ENCODE measurements at regions not wholly inside any gene's neighbourhood (a gene's known extent, or its start where the extent isn't known, plus 50 kb on each side); places are given as distances from the start of the nearest gene placed in this dataset.

DNA sequence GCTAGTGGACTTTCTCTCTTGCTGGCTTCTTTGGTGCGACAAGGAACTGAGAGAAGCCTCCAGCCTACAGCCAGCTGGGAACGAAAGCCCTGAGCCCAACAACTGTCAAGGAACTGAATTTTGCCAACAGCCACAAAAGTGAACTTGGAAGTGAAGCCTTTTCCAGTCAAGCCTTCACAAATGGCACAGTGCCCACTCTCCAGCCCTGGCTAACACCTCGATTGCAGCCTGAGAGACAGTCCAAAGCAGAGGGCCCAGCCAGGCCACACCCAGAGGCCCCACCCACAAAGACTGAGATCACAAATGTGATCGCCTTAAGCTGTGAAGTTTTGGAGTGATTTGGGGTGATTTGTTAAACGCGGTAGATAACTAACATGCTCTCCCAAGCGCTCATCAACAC lies 244.6 kb upstream of the SDK2 start:
- DNase-seq (ENCODE audit: insufficient read length, low spot score) (no peak), FAIRE-seq (no peak)
- TF ChIP-seq POLR2A (IDR thresholded peaks at IDR 0.05; ENCODE audit: low read depth, low read length) = no peak

DNA sequence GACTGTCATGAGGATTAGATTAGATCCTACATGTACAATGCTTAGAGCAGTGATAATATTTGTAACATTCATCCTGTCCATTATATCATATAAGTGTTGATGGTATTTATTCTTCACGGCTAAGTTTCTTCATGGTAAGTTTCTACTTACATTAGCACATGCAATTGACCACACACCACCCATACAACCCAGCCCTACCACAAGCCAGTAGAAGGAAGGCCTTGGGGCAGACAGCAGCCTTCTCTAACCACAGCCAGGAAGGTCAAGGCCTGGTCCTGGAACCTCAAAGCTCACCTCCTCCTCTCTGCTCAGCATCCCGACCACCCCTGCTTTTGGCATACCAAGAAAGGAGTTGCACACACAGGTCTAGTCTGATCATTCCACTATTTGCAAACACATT lies 245.2 kb upstream of the SDK2 start:
- DNase-seq (ENCODE audit: insufficient read length, low spot score) = no peak
- TF ChIP-seq POLR2A (IDR thresholded peaks at IDR 0.05; ENCODE audit: low read depth, low read length) = no peak
- FAIRE-seq = no peak

DNA sequence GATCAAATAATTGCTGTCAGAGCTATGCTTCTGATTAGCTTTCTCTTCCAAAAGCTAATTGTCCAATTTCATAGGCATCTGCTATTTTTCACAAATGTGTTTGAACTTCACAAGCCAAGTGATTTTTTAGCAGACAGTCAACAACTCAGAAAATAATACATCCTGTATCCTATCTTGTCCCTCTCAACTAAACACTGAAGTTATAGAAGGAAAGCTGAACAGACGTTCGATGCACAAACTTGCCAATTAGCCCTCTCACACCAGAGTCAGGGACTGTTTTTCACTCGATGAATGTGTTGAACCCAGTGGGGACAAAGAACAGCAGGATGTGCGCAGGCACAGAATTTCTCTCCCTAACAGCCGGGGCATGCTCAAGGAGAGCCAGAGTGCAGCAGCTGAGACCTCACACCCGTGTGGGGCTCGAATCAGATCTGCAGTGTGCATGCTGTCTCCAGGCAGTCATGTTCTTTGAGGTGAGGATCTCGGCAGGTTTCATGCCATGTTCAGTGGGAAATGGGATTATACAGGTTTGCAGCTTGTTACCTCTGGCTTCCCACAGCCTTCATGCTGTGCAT lies 246.7 kb upstream of the SDK2 start:
- DNase-seq (ENCODE audit: insufficient read length, low spot score) (no peak), FAIRE-seq (no peak)
- TF ChIP-seq POLR2A (IDR thresholded peaks at IDR 0.05; ENCODE audit: low read depth, low read length) = no peak

DNA sequence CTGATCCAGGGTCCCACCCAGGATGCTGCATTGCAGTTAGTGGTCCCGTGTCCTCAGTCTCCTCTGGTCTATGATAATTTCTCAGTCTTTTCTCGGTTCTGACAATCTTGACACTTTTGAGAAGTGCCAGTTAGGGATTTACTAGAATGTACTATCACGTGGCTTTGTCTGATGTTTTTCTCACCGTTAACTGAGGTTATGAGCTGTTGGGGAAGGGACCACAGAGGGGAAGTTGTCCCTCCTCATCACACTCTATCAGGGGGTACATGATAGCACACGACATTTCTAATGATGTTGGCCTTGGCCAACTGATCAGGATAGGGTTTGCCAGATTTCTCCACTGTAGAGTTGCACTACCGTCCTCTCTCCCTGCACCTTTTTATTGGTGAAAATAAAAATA lies 250.9 kb upstream of the SDK2 start:
- no peak for TF ChIP-seq POLR2A (IDR thresholded peaks at IDR 0.05; ENCODE audit: low read depth, low read length)
- no peak for DNase-seq (ENCODE audit: insufficient read length, low spot score)
- no peak for FAIRE-seq

DNA sequence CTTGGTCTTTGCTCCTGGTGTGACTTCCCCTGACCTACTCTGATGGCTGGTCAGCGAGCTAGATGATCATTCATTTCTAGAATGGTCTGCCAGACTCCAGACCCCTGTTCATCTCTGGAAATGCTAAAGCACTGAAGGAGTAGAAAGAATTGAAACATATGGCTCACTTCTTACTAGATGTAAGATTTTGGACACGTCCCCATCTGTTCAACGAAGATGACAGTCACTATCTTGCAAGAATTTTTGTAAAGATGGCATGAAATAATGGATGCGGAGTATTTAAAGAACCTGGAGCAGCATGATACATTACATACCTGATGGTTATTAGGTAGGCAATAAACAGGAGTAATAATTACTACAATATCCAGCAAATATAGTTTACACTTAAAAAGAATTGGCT lies 252.7 kb upstream of the SDK2 start:
- no peak for DNase-seq (ENCODE audit: insufficient read length, low spot score)
- no peak for TF ChIP-seq POLR2A (IDR thresholded peaks at IDR 0.05; ENCODE audit: low read depth, low read length)
- FAIRE-seq = no peak

DNA sequence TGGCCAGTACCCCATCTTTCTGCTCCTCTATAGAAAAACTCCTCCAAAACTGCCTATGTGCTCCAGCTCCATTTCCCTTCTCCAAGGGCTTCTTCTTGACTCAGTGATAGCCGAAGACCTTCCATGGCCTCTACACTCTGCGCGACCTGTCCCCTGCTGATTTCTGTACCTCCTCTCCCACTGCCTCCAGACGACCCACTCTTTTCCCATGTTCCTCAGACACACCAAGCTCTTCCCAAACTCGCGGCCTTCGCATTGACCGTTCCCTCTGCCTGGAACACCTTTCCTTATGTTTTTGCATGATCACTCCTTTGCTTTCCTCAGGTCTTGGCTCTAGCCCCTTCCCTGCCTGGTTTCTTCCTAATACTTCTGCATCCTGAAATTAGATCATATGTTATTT lies 255.6 kb upstream of the SDK2 start:
- TF ChIP-seq POLR2A (IDR thresholded peaks at IDR 0.05; ENCODE audit: low read depth, low read length) = no peak
- FAIRE-seq = no peak
- no peak for DNase-seq (ENCODE audit: insufficient read length, low spot score)

DNA sequence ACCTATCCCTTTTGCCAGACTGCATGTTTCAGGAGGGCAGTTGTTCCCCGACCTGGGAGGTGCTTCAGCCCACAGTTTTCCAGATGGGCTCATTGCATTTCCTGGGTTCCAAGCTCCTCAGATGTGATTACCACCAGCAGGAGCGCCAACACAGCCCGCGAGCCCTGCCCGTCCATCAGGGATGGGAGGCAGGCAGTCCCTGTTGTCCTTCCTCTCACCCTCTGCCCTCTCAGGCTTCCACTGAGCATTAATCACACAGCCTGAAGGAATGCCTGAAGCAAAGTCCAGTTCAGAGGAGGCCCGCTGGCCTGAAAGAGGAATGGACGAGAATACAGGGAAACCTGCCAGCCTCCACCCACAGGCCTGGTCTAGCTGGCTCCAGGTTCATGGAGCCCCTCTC lies 256.3 kb upstream of the SDK2 start:
- no peak for TF ChIP-seq POLR2A (IDR thresholded peaks at IDR 0.05; ENCODE audit: low read depth, low read length)
- DNase-seq (ENCODE audit: insufficient read length, low spot score) = no peak
- FAIRE-seq = no peak

DNA sequence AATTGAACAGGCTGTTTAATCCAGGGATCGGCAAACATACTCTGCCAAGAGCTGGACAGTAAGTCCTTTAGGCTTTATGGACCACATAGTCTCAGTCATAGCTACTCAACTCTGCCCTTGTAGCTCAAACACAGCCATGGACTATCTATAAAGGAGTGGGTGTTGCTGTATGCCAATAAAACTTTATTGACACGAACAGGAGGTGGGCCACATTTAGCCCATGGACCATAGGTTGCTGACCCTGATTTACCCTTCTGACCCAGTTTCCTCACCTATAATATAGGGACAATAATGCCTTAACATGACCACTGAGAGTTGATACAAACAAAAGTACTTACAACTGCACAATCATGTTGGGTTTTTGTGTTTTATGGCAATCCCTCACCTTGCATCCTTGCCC lies 257.0 kb upstream of the SDK2 start:
- DNase-seq (ENCODE audit: insufficient read length, low spot score) (no peak), FAIRE-seq (no peak)
- TF ChIP-seq POLR2A (IDR thresholded peaks at IDR 0.05; ENCODE audit: low read depth, low read length) = no peak

DNA sequence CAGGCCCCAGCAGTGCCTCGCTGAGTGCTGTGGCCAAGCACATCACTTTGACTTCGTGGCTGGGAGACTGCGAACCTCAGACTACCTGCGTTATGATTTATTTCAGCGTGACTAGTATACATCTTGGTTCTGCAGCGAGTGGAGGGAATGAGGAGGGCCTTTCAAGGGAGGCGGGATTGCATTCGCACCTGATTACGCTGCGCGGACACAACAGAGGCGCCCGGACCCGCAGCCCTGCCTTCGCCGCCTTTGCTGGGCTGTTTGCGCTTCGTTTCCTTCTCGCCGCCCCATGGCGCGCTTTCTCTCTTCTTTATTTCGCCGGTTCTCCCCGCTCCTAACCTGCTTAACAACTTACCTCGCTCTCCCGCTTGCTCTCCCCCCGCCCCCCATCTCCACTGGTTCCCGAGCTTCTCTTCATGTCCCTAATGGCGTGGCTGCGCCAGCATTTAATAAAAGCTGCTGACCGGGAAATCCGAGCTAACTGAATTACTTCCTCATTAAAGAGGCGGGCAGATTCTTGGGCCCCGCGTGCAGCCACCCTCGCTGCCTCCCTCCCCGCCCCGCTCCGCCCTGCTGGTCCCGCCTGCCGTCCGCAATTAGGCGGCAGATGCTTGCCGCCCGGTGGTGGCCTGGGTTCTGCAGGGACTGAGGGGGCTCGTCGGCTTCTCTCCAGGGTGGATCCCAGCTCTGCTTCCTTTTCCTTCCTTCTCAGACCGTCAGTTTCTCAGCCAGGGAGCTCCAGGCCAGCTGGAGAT lies 257.6 kb upstream of the SDK2 start:
- no peak for TF ChIP-seq POLR2A (IDR thresholded peaks at IDR 0.05; ENCODE audit: low read depth, low read length)
- FAIRE-seq (no peak), DNase-seq (ENCODE audit: insufficient read length, low spot score) (no peak)

DNA sequence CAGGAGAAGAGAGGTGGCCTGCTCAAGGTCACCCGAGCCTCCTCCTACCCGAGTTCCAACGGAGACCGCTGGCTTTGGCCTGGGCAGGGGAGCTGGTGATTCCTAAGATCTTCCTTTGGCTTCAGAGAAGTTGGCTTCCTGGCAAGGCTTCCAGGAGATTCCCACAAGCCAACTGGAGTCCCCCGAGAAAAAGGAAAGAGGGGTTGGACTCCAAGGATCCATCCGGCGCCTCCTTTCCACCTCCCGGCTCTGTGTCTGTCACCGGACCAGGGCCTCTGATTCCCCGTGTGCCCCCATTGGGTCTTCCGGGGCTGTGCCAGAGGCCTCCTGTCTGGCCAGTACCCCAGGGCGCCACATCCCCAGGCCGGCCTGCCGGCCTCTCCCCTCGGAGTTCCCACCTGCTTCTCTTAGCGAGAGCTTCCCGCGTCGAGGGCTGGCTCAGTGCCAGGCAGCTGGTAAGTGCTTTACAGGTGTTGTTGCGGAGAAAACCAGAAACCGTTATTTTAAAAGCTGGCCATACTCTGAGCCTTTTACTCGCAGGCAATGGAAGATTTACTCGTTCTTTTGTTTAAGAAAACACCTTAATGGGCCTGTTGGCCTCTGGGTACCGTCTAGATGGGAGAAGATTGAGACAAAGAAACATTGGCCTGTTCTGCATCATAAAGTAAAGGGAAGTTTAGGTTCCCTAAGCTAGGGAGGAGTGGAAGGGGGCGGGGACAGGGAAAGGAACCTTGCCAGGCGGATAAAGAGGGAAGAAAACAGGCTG lies 258.4 kb upstream of the SDK2 start:
- DNase-seq (ENCODE audit: insufficient read length, low spot score) (no peak), FAIRE-seq (no peak)
- TF ChIP-seq POLR2A (IDR thresholded peaks at IDR 0.05; ENCODE audit: low read depth, low read length) = no peak

DNA sequence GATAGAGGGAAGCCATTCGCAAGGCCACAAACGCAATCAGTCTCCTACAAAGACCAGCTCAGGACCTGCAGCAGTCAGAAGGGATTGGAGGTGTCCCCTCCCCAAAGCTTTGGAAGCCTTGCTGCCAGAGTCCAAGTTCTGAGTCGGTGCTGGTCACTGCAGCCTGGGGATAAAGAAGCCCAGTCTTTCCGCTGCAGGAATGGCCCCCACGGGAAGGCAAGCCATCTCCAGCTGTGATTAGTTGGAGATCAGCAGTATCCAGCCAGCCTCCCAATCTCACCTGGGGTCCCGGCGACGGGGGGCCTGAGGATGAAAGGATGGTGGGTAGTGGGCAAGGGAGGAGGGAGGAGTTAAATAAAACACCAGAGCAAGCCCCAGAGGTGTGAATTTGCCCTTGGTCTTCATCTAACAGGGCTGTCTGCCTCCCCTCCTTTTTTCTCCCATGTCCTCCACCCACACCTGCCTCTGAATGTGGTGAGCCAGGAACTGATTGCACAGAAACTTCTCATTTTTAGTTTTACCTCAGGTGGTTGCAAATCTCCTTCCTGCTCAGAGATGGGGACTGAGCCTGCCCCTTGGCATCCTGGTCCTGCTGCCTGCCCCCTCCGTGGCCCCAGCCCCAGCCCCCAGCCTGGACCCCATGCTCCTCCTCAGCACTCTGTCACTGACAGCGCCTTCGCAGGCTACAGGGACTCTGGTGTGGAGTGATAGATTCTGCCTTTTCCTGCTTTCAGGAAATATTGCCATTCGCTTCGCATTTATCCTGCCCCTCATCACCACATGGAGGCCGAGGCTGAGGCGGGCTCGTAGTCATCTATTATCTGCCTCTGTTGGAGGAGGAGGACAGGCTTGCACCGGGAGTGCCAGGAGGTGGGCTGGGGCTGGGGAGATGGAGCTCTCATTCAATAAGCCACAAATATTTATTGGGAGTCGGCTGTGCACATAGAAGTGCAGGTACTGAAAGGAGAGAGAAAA lies 262.9 kb upstream of the SDK2 start:
- no peak for FAIRE-seq
- DNase-seq (ENCODE audit: insufficient read length, low spot score) = no peak
- TF ChIP-seq POLR2A (IDR thresholded peaks at IDR 0.05; ENCODE audit: low read depth, low read length) = no peak

DNA sequence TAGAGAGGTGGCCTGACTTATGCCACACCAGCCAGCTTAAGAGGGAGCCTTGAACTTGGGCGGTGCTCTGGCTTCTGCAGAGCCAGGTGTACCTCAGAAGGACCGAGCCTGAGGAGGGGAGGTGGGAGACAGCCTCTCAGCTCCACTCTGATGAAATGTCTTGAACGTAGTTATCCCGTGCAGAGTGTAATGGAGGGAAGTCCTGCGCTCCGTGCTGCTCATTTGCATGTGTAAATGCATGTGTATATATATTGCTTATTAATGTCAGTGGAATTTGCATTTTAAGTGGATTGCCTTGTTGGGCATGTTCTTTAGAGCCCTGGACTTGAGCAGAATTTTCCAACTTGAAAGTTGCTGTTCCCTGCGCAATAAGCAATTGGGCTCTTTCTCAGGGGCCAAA lies 264.9 kb upstream of the SDK2 start:
- no peak for FAIRE-seq
- DNase-seq (ENCODE audit: insufficient read length, low spot score) = no peak
- no peak for TF ChIP-seq POLR2A (IDR thresholded peaks at IDR 0.05; ENCODE audit: low read depth, low read length)

DNA sequence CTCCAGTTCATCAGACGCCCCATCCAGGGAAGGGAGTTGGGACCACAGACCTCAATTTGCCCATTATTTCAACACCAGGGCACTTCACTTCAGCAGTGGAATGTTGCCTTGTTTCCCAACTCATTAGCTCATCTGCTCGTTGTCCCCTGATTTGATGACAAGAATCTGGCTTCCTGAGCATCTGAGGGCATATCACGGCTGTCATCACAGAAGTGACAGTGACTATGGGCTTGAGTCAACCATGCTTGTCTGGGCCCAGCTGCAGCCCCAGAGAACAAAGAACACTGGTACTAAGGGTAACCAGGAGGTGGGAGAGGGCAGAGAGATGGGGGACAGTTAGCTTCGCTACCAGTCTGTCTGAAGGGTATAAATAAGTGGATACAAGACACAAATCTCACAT lies 266.0 kb upstream of the SDK2 start:
- DNase-seq (ENCODE audit: insufficient read length, low spot score) = no peak
- no peak for FAIRE-seq
- no peak for TF ChIP-seq POLR2A (IDR thresholded peaks at IDR 0.05; ENCODE audit: low read depth, low read length)
